BJ (cell line): ENCODE measurements at regions not wholly inside any gene's neighbourhood (a gene's known extent, or its start where the extent isn't known, plus 50 kb on each side); places are given as distances from the start of the nearest gene placed in this dataset.
"Not testable (repeated sequence)": the region's sequence is repeated elsewhere in the genome, so short reads cannot be mapped to it uniquely, and the experiment has no call there.

Experiments
- CTCF ChIA-PET: fragments of 350-600 bp; formaldehyde crosslinking; extraction: SDS; loops from one replicate; lab custom pipeline; 2021; ENCODE audit warnings: antibody characterized with exemption, inconsistent platforms; lab: Yijun Ruan, JAX
- POLR2A ChIA-PET: fragments of 300-600 bp; sonication (Branson Sonifier 250); formaldehyde crosslinking; extraction: SDS; loops from one replicate; lab custom pipeline; 2021; ENCODE audit warnings: antibody characterized with exemption; lab: Charles Lee
- DNase-seq: peaks from one replicate; pipeline ENCODE4 v3.0.0-alpha.2; 2011; ENCODE audit warnings: low read depth
- H3K27me3 ChIP-seq: 2 replicates; pipeline ENCODE4 v1.6.0; 2011; ENCODE audit warnings: low read length; ENCODE audit not compliant: control insufficient read depth, insufficient read depth
- H3K36me3 ChIP-seq: 2 replicates; pipeline ENCODE4 v1.5.1; 2011; ENCODE audit warnings: low read length; ENCODE audit not compliant: control insufficient read depth, insufficient read depth
- H3K4me3 ChIP-seq: 2 replicates; pipeline ENCODE4 v1.5.1; 2011; ENCODE audit warnings: low read depth, mild to moderate bottlenecking, control low read depth, low read length
- CTCF ChIP-seq: IDR thresholded peaks from 2 replicates; pipeline ENCODE4 v1.5.1; 2011; ENCODE audit warnings: low read depth, mild to moderate bottlenecking, control low read depth, inconsistent platforms, low read length, moderate library complexity; ENCODE audit not compliant: insufficient read depth

- Histone ChIP-seq H3K36me3 (no peaks in the 10 kb centered on the region), H3K27me3 (no peaks in the 10 kb centered on the region)
- POLR2A ChIA-PET = no interaction called here
Measured at GRCh38 chr18:75730249-75730648, 302.7 kb upstream of the SMIM21 start.

GRCh38 chr18:75728621-75729020 is 301.1 kb upstream of the SMIM21 start:
- no peaks in the 10 kb centered on the region for H3K36me3 ChIP-seq
- TF ChIP-seq CTCF = no peak
- no peaks in the 10 kb centered on the region for H3K27me3 ChIP-seq
- ChIA-PET CTCF (interaction anchor here (0.7 to 2.3 kb wide), 3 partner anchors 12 to 1082 kb away, joined by 3 to 8 read pairs (median 5); no protein-coding TSS in a partner anchor), POLR2A (no interaction called here)
- no peak for DNase-seq
- H3K4me3 ChIP-seq = no peak overlapping the region

More at GRCh38 chr18:75730249-75730648, 302.7 kb upstream of the SMIM21 start:
- CTCF ChIA-PET = interaction anchor here (0.6 kb wide), 1 partner anchor 534 kb away, joined by 3 read pairs; no protein-coding TSS in a partner anchor
- no peak overlapping the region for H3K4me3 ChIP-seq
- TF ChIP-seq CTCF = no peak
- DNase-seq = no peak

DNA sequence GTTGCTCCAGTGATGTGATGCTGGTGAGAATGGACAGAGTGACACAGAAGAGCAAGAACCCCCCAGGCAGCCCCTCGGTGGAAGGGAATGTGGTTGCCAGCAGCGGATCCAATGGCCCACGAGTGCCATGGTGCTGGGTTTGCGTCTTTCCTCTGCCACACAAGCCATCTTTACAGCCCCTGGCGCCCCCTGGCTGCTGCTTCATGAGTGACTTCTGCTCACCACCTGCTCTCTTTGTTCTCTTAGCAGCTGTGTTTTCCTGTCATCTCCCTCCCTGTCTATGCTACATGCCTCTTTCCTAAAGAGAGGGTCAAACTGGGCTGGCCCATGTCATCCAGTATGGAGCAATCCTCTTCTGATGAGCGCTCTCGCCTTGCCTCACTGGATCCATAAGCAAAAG is 300.0 kb upstream of the SMIM21 start:
- CTCF ChIA-PET = interaction anchor here (0.6 to 2.3 kb wide), 12 partner anchors 14 to 1081 kb away, joined by 3 to 8 read pairs (median 3); partner anchors contain the start of gene TSHZ1
- TF ChIP-seq CTCF = peak; percentile 70
- POLR2A ChIA-PET = no interaction called here
- no peak for DNase-seq
- Histone ChIP-seq H3K36me3 (no peaks in the 10 kb centered on the region), H3K27me3 (no peaks in the 10 kb centered on the region), H3K4me3 (no peak overlapping the region)

DNA sequence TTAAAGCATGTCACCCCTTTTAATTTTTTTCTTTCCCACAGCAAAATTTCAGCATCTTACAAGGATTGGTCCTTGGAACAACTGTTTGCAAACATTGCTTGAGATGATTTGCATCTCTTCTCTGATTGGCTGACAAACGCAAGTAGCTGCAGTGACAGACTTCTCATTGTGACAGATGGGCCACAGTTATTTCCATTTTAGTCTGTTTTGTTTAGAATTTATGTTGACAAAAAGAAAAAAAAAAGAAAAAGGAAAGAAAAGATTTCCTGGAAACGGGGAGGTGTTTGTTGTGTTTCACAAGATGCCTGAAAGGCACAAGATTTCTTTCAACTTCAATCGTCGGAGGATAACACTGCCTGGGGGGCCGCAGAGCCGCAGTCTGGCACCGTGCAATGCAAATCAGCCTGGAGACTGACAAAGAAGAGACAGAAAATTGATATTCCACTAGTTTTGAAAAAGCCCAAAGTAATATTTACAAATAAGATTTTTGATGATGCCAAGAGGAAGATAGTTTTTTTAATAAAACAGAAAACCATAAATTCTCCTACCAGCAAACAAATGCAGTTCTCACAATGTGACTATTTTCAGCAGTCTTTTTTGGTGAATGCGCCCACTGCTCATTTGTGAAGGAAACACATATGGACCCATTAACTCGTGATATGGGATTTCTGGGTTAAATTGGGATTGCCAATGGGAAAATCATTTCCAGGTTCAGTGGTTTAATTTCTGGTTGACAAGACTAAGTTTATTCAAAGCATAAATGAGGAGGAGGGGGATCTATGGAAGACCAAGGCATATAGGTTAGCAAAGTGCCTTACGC is 296.2 kb upstream of the SMIM21 start:
- Histone ChIP-seq H3K27me3 (no peaks in the 10 kb centered on the region), H3K36me3 (no peaks in the 10 kb centered on the region), H3K4me3 (no peak overlapping the region)
- ChIA-PET CTCF (no interaction called here), POLR2A (no interaction called here)
- no peak for TF ChIP-seq CTCF
- no peak for DNase-seq

- no peak overlapping the region for H3K4me3 ChIP-seq
- CTCF ChIA-PET = no interaction called here
- POLR2A ChIA-PET = no interaction called here
- no peaks in the 10 kb centered on the region for H3K27me3 ChIP-seq
- no peak for DNase-seq
- no peak for TF ChIP-seq CTCF
- H3K36me3 ChIP-seq = no peaks in the 10 kb centered on the region
Measured at GRCh38 chr18:75714766-75715165, 287.3 kb upstream of the SMIM21 start.

DNA sequence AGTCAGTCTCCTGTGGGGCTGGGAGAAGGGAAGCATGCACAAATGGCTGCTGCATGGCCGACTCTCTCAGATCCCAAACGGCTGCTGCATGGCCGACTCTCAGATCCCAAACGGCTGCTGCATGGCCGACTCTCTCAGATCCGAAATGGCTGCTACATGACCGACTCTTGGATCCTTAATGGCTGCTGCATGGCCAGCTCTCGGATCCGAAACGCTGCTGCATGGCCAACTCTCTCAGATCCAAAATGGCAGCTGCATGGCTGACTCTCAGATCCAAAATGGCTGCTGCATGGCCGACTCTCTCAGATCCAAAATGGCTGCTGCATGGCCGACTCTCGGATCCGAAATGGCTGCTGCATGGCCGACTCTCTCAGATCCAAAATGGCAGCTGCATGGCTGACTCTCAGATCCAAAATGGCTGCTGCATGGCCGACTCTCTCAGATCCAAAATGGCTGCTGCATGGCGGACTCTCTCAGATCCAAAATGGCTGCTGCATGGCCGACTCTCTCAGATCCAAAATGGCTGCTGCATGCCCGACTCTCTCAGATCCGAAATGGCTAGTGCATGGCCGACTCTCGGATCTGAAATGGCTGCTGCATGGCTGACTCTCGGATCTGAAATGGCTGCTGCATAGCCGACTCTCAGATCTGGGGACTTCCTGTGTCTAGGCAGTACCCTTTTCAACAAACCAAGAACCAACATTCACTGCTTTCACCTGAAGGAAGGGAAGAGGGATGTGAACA is 284.8 kb upstream of the SMIM21 start:
- POLR2A ChIA-PET, H3K27me3 ChIP-seq, CTCF ChIA-PET, H3K36me3 ChIP-seq, DNase-seq, H3K4me3 ChIP-seq: not testable (repeated sequence)
